Endodermal cell (in vitro differentiated cells): ENCODE measurements at regions not wholly inside any gene's neighbourhood (a gene's known extent, or its start where the extent isn't known, plus 50 kb on each side); places are given as distances from the start of the nearest gene placed in this dataset.

Source experiments
- DNase-seq: peaks from one replicate; pipeline ENCODE4 v3.0.0-alpha.2; 2017
- H3K27ac ChIP-seq: 2 replicates; pipeline ENCODE4 v1.5.1; 2013; ENCODE audit warnings: mild to moderate bottlenecking, low read depth, low read length, moderate library complexity
- H3K27me3 ChIP-seq: 2 replicates; pipeline ENCODE4 v1.6.1; 2013; ENCODE audit warnings: mild to moderate bottlenecking, low read length, moderate library complexity; ENCODE audit not compliant: insufficient read depth, control insufficient read depth, poor library complexity, severe bottlenecking
- H3K36me3 ChIP-seq: 2 replicates; pipeline ENCODE4 v1.7.0; 2013; ENCODE audit warnings: mild to moderate bottlenecking, low read length, moderate library complexity; ENCODE audit not compliant: control insufficient read depth, insufficient read depth
- H3K4me1 ChIP-seq: one replicate; pipeline ENCODE4 v1.7.0; 2013; ENCODE audit warnings: low read length; ENCODE audit not compliant: control insufficient read depth, insufficient read depth
- H3K4me3 ChIP-seq: 2 replicates; pipeline ENCODE4 v1.5.1; 2013; ENCODE audit warnings: mild to moderate bottlenecking, low read length, moderate library complexity
- H3K9ac ChIP-seq: 2 replicates; pipeline ENCODE4 v1.6.1; 2013; ENCODE audit warnings: mild to moderate bottlenecking, low read length, moderate library complexity; ENCODE audit not compliant: poor library complexity, severe bottlenecking; ENCODE audit errors: extremely low read depth
- H3K9me3 ChIP-seq: 2 replicates; pipeline ENCODE4 v1.6.1; 2013; ENCODE audit warnings: mild to moderate bottlenecking, low read length, moderate library complexity; ENCODE audit not compliant: control insufficient read depth
- H3K27ac Mint-ChIP-seq: 2 replicates; pipeline ENCODE4 v1.8.0; 2020; ENCODE audit warnings: mixed read lengths
- H3K27me3 Mint-ChIP-seq: 2 replicates; pipeline ENCODE4 v1.8.0; 2021; ENCODE audit warnings: mild to moderate bottlenecking, mixed read lengths; ENCODE audit not compliant: insufficient read depth
- H3K36me3 Mint-ChIP-seq: 2 replicates; pipeline ENCODE4 v1.8.0; 2020; ENCODE audit warnings: low read depth, mixed read lengths
- H3K4me1 Mint-ChIP-seq: 2 replicates; pipeline ENCODE4 v1.8.0; 2020; ENCODE audit warnings: mixed read lengths
- H3K4me3 Mint-ChIP-seq: 2 replicates; pipeline ENCODE4 v1.8.0; 2020; ENCODE audit warnings: mild to moderate bottlenecking, moderate library complexity, mixed read lengths
- H3K9me3 Mint-ChIP-seq: 2 replicates; pipeline ENCODE4 v1.8.0; 2020; ENCODE audit warnings: mild to moderate bottlenecking, mixed read lengths
- CTCF ChIP-seq: fragments of 200-600 bp; sonication (generic); conservative IDR thresholded peaks from 2 replicates; pipeline ENCODE4 v1.5.0; 2021; ENCODE audit warnings: antibody characterized with exemption, mild to moderate bottlenecking
- WGBS, 2 experiments: methylation state at CpG; one replicate each; pipeline versions ENCODE4 v1.1.5 to v1.1.7; 2013; ENCODE audit warnings: missing lambda C conversion rate in 2 of 2, mixed read lengths in 1 of 2; ENCODE audit not compliant: insufficient coverage in 1 of 2, insufficient read length in 1 of 2; 5-methylcytosine and 5-hydroxymethylcytosine counted together

GRCh38 chr17:11026903-11027302 lies 189.0 kb upstream of the PIRT start:
- DNase-seq = no peak
- Histone ChIP-seq H3K9ac (no peak overlapping the region), H3K27ac (no peak overlapping the region), H3K27me3 (no peaks in the 10 kb centered on the region), H3K9me3 (no peaks in the 10 kb centered on the region), H3K4me1 (peaks cover 12% of the 10 kb centered on the region), H3K36me3 (no peaks in the 10 kb centered on the region), H3K4me3 (no peak overlapping the region)
- H3K4me1 Mint-ChIP-seq = peaks cover 25% of the 10 kb centered on the region
- H3K4me3 Mint-ChIP-seq = no peak overlapping the region
- TF ChIP-seq CTCF = no peak
- no peaks in the 10 kb centered on the region for H3K27me3 Mint-ChIP-seq
- H3K27ac Mint-ChIP-seq = no peak overlapping the region
- H3K9me3 Mint-ChIP-seq = peaks cover under 1% of the 10 kb centered on the region
- peaks cover under 1% of the 10 kb centered on the region for H3K36me3 Mint-ChIP-seq
- 92 to 94% methylated on average over 2 of the region's 2 CpGs for WGBS, 2 experiments

- no peaks in the 10 kb centered on the region for H3K27me3 Mint-ChIP-seq
- H3K9ac ChIP-seq = no peak overlapping the region
- H3K4me1 Mint-ChIP-seq = peaks cover 13% of the 10 kb centered on the region
- no peak overlapping the region for H3K4me3 Mint-ChIP-seq
- H3K9me3 Mint-ChIP-seq = no peaks in the 10 kb centered on the region
- H3K27ac ChIP-seq = no peak overlapping the region
- H3K27ac Mint-ChIP-seq = no peak overlapping the region
- H3K27me3 ChIP-seq = no peaks in the 10 kb centered on the region
- H3K36me3 ChIP-seq = no peaks in the 10 kb centered on the region
- H3K4me1 ChIP-seq = peaks cover 9% of the 10 kb centered on the region
- no peaks in the 10 kb centered on the region for H3K9me3 ChIP-seq
- DNase-seq = no peak
- no peaks in the 10 kb centered on the region for H3K36me3 Mint-ChIP-seq
- H3K4me3 ChIP-seq = no peak overlapping the region
- WGBS, 2 experiments = 83 to 89% methylated on average over 3 to 5 of the region's 5 CpGs
- TF ChIP-seq CTCF = no peak
Measured at GRCh38 chr17:11023639-11024479, 186.0 kb upstream of the PIRT start.

GRCh38 chr17:11006530-11006929 lies 168.6 kb upstream of the PIRT start:
- no peak for TF ChIP-seq CTCF
- no peak overlapping the region for H3K4me3 ChIP-seq
- Mint-ChIP-seq H3K4me1 (peaks cover 42% of the 10 kb centered on the region), H3K9me3 (peaks cover 9% of the 10 kb centered on the region), H3K27ac (no peak overlapping the region), H3K4me3 (no peak overlapping the region), H3K36me3 (no peaks in the 10 kb centered on the region), H3K27me3 (peaks cover 15% of the 10 kb centered on the region)
- H3K4me1 ChIP-seq = peaks cover 19% of the 10 kb centered on the region
- H3K27me3 ChIP-seq = no peaks in the 10 kb centered on the region
- no peaks in the 10 kb centered on the region for H3K36me3 ChIP-seq
- 94 to 100% methylated on average over 2 to 5 of the region's 5 CpGs for WGBS, 2 experiments
- no peak overlapping the region for H3K9ac ChIP-seq
- H3K27ac ChIP-seq = no peak overlapping the region
- no peak for DNase-seq
- H3K9me3 ChIP-seq = peaks cover 9% of the 10 kb centered on the region
